ENCODE measurements at regions not wholly inside any gene's neighbourhood (a gene's known extent, or its start where the extent isn't known, plus 50 kb on each side); places are given as distances from the start of the nearest gene placed in this dataset.
"Not testable (repeated sequence)": the region's sequence is repeated elsewhere in the genome, so short reads cannot be mapped to it uniquely, and the experiment has no call there.

DNA sequence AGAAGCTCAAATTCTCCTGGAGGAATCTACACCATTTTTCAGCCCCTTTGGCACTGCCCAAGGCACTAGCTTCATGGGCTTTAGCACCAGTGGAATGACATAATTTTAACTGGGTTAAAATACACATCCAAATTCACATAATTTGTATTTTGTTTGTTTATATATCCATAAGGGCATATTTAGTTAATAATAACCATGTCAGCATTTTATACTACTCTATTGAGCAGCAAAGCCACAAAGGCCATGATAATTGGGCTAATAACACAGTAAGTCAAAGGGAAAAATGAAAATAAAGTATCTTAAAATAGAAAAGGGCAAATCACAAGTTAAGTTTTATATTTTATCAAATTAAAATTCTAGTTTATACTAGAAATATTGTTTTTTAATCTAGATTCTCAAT is 262.7 kb upstream of the TACR3 start:
- no peak for DNase-seq

DNA sequence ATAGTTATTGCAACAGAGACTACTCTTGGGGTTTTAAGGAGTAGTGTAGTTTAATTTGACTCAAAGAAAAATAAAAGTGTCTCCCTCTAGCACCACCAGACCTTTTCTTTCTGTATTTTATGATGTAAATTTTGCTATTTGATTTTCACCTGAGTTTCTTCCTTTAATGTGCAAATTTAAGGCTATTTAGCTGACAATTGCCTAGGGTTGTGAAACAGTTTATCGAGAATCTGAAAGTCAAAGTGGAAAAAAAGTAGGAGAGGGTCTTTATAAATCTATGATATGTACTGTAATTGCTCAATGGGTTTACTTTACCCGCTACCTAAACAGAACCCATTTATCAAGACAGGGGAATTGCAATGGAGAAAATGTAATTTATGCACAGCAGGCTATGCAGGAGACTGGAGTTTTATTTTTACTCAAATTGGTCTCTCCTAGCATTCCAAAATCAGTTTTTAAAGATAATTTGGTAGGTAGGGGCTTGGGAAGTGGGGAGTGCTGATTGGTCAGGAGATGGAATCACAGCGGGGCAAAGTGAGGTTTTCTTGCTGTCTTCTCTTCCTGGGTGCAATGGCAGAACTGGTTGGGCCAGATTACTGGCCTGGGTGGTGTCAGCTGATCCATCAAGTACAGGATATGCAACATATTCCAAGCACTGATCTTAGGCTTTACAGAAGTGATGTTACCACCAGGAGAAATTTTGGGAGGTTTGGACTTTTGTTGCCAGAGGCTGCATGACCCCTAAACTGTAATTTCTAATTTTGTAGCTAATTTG is 228.6 kb upstream of the TACR3 start:
- no peak for DNase-seq

DNA sequence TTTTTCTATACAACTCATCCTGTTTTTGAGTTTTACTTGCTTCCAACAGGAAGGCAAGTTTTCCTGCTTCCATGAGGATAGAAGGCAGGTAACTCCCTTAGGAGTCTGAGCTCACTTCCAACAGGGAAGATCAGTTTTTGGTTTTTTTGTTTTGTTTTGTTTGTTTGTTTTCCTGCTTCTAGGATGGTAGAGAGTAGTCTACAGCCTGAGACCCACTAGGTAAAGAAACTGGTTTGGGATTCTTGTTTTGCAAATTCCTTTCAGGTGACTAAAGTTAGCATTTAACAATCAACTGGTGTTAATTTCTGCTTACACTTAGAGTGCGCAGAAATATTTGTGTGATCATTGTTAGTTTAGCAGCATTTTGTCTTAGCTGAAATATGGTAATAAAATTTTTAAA is 227.8 kb upstream of the TACR3 start:
- no peak for DNase-seq

DNA sequence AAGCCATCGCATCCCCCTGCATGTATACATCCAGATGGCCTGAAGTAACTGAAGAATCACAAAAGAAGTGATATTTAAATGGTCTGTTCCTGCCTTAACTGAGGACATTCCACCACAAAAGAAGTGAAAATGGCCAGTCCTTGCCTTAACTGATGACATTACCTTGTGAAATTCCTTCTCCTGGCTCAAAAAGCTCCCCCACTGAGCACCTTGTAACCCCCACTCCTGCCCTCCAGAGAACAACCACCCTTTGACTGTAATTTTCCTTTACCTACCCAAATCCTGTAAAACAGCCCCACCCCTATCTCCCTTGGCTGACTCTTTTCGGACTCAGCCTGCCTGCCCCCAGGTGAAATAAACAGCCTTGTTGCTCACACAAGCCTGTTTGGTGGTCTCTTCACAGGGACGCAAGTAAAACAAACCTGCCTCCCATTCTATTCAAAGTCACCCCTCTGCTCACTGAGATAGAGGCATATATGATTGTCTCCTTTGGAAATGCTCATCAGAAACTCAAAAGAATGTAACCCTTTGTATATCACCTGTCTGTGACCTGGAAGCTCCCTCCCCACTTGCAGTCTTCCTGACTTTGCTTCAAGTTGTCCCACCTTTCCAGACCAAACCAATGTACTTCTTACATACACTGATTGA is 227.0 kb upstream of the TACR3 start:
- not testable (repeated sequence) for DNase-seq

DNA sequence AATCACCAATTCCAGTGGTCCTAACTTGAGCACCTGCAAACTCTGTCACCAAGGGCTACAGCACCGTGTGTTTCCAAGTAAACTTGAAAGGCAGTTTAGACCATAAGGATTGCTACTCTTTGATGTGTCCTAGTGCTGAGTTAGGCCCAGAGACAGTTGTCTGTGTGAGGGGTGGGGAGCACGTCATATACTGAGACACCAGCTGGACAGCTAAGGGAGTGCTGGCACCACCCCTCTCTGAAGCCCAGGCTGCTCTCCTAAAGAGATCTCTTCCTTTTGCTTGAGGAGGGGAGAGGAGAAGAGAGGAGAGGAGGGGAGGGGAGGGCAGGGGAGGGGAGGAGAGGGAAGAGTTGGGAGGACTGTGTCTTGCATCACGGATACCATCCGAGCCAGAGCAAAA is 218.7 kb upstream of the TACR3 start:
- DNase-seq, result no peak

DNA sequence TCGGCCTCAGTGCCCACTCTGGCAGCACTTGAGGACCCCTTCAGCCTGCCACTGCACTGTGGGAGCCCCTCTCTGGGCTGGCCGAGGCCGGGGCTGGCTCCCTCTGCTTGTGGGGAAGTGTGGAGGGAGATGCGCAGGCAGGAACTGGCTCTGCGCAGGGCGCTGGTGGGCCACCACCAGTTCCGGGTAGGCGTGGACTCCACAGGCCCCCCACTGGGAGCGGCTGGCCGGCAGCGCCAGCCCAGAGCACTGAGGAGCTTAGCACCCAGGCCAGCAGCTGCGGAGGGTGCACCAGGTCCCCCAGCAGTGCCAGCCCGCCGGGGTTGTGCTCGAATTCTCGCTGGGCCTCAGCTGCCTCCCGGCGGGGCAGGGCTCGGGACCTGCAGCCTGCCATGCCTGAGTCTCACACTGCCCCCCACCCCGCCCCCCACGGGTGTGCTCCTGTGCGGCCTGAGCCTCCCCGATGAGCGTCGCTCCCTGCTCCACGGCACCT is 216.9 kb upstream of the TACR3 start:
- no peak for DNase-seq

DNA sequence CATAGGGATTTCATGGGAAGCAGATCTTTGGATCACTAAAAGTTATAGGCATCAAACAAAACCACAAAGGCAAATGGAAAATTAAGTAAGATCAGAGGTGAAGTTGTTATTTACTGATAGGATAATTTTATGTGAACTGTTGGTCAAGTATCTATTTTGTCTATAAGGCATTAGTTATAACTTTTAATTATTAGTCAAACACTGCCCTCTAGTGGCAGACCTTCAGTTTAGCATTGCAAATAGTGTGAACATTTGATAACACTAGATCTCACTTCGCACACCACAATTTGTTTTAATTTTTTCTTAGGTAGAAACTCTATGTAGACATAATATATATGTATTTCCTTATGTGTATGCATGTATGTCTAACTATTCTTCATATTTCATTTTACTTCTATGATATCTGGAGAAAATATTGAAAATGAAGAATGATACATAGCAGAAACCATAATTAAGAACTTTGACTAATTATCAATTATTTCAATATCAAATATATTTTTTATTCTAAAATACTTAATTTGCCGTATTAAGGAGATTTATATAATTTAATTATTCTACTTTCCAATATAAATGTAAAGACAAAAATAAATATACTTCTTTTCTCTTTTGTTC is 214.5 kb upstream of the TACR3 start:
- DNase-seq, result peak; percentile 39

DNA sequence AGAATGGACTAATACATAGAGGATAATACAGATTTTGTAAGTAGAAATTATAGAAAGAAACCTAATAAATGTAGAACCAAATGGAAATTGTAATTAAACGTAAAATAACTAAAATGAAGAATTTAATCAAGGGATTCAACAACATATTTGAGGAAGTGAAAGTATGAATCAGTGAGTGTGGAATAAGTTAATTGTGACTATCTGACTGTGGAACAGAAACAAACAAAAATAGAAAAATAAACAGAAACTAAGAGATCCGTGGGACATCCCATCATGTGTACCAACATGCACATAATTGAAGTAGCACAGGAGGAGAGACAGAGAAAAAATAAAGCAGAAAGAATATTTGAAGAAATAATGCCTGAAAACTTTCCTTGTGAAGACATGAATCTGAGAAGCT is 208.6 kb upstream of the TACR3 start:
- DNase-seq, result no peak

DNA sequence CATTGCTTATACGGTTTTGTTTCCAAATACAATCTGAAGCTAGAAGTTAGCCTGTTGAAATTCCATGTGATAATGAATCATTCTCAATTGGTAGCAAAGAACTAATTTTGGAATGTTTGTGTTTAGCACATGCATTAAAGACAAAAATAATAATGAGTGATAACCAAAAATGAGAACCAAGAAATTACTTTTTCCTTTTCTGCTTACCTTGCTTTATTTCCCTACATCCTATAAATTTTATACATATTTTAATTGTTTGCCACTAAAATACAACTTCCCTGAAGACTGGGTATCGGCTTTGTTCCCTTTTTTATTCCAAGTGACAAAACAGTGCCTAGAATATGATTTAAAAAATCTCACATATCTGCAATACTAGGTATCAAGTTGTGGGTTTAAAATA is 203.8 kb upstream of the TACR3 start:
- DNase-seq, result no peak

DNA sequence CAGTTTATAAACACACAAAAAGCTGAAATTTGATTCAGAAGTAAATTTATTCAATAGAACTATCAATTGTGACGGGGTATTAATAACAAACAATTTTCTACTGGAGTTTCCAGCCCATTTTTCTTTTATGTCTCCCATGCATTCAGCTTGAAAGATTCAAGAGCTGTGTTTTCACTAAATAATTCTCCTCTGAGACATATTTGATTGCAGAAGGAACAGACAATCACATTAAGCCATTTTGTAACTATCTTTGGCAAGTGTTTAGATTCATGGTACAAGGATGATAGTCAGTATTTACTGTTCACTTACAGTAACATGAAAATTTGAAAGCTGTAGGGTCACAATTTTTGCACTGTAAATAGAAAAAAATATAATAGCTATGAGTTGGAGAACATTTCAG is 198.4 kb upstream of the TACR3 start:
- DNase-seq, result no peak

DNA sequence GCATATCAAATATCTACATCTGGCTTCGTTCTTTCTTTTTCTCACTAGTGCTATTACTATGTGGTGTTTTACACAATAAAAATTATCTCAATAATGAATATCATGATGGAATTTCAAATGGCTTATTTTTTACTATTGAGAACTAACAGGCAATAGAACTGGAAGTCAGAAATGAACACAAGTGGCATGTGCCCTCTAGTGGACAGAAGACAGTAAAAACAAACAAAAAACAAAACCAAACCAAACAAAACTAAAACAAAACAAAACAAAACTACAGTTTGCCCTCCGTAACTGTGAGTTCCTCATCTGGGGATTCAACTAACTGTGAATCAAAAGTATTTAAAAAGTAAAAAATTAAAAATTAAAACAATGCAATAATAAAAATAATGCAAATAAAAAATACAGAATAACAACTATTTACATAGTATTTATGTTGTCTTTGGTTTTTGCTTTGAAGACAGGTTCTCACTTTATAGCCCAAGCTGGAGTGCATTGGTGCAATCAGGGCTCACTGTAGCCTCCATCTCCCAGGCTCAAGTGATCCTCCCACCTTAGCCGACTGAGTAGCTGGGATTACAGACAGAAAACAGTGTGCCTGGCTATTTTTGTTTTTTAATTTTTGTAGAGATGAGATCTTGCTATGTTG is 195.6 kb upstream of the TACR3 start:
- no peak for DNase-seq

DNA sequence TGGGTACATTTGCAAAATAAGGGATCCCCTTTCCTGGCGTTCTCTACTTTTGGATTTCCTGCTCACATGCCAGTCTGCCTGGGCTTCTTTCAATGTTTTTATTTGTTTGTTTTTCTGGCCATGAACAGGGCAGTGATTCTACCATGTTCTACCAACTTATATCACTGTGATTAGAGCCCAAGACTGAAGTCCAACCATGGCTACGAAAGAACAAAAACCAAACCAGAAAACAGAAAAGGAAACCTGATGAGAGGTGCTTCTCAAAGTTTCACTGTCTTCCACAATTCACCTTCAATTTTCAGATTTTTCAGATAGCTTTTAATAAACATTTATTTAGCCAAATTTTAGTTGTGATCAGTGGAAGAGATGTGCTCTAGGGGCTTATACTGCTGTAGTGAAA is 187.6 kb upstream of the TACR3 start:
- DNase-seq, result no peak

DNA sequence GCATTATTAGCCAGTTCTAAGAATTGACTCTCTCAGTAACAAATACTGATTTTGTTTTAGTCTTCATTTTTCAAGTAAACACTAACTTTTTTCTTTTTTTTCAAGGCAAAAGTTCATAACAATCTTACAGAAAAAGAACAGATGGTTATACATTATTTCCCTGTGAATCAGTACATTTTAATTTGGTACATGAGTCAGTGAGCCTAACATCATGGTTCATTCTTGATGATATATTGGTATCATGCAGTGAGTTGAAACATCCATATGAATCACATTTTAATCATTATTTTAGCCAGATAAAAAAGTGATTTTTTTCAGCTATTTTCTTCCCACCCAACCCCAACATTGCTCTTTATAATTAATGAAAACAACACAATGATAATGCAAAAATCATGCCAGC is 184.3 kb upstream of the TACR3 start:
- DNase-seq, result no peak

DNA sequence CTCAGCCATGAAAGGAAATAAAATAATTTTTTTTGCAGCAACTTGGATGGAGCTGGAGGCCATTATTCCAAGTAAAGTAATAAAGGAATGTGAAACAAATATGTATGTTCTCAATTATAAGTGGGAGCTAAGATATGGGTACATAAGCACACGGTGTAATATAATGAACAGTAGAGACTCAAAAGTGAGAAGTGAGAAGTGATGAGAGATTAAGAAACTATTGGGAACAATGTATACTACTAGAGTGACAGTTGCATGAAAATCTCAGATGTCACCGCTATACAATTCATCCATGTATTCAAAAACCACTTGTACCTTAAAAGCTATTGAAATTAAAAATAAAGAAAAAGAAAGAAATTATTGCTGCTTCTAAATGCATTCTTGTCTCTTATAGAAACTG is 182.9 kb upstream of the TACR3 start:
- no peak for DNase-seq

DNA sequence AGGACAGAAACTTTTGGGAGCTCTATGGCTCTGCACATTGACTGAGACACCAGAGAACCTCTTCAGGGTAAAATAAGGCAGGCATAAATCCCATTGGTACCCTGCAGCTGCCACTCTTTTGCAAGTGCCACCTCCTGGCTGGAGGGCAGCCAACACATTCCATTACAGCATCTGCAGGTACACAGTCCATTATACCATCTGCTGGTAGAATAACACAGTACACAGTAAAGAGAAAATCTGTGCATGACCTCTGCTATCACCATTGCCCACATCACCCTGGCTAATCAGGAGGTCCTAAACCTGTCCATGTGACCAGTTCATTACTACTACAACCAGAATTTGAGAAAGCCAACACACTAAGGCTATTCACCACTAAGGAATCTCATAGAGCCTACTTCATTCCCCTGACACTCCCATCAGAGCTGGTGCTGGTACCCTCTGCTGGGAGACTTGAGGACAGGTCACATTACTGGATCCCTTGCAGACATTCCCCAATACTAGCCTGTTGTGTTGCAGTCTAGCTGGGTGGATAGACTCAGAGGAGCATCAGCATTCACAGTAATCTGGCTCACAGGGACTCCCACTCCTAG is 176.2 kb upstream of the TACR3 start:
- DNase-seq, result no peak

DNA sequence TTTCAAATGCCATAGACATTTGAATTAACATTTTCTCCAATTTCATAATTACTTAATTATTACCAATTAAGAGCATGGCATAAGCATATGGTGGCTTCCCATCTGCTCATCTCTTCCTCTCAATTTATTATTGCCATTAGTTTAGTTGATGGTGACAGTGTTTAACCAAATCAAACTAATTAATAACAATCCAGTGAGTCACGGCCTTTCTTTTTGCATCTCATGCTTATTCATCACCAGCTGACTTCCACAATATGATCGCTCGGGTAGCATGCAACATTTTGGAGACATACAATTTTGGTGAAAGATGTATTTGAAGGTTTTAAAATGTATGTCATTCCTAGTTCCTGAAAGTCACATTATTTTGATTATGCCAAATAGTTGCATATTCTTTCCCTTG is 172.8 kb upstream of the TACR3 start:
- no peak for DNase-seq

DNA sequence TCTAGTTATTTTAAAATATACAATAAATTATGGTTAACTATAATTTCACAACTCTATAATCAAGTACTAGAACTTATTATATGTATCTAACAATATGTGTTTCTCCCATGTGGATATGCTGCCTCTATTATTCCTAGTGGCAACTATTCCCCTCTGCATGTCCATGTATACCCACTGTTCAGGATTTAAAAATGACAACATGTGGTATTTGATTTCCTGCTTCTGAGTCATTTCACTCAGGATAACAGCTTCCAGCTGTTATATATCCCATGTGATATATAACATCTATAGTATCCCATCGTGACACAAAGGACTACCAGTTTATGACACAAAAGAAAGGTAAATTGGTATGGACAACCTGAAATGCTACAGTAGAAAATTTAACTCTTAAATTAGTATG is 167.4 kb upstream of the TACR3 start:
- DNase-seq, result no peak

DNA sequence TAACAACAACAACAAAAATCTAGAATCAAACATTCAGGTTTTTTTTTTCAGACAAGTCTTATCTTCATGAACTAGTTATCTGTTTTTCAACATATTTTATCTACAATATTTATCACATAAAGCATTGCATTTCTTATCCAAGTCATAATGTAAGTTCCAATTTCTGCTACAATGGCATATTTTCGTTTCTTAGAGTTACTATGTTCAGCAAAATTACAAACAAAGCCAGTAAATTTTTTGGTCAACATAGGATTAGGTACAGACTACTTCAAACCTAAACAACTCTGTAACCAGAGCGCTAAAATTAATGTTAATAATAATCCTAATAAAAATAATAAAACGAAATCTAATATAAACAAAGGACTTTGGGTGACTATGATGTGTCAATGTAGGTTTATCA is 165.4 kb upstream of the TACR3 start:
- DNase-seq, result no peak

DNA sequence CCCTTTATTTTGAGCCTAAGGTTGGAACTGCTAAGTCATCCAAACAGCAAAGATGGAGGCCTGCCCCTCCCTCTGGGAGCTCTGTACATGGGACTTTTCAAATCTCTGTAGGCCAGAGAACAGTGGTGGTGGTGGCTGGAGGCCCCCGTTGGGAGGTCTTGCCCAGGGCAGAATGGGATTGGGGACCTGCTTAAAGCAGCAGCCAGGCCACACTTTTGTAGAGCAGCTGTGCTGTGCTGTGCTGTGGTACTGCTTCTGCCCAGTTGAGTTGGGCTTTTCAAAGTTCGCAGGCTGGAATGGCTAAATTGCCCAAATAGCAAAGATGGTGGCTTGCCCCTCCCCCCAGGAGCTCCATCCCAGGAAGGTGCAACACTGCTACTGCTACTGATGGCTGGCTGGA is 147.5 kb upstream of the TACR3 start:
- no peak for DNase-seq

DNA sequence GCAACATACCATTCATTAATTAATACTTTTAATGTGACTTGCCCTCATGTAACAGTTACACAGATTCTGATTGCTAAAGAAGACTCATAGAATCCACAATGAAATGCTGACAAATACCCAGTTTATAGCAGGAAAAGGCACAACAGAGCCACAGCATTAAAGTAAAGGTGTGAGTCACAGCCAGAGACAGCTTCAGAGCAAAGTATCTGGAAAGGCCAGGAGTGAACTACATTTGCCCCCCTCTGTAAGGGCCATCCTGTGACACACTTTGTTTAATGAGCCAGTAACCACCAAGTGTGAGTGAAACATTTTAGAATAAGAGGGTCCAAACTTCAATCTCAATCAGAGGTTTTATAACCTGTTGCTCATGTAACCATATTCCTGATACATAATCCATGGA is 133.8 kb upstream of the TACR3 start:
- DNase-seq, result no peak

DNA sequence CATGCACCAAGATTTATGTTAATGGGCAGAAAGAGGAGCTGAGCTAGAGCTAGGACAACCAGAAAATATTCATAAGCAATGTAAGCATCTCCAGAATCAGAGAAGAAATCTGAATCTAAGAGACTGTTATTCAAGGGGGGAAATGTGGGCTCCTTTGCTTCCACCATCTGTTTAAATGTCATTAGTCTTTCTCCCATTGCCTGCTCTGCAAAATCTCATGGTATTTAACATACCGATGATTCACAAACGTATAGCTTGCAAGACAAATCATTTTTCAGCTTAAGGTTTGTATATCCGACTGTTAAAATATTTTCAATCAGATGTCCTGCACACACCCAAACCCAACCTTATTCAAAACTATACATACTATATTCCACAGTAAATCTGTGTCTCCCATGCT is 133.4 kb upstream of the TACR3 start:
- no peak for DNase-seq

DNA sequence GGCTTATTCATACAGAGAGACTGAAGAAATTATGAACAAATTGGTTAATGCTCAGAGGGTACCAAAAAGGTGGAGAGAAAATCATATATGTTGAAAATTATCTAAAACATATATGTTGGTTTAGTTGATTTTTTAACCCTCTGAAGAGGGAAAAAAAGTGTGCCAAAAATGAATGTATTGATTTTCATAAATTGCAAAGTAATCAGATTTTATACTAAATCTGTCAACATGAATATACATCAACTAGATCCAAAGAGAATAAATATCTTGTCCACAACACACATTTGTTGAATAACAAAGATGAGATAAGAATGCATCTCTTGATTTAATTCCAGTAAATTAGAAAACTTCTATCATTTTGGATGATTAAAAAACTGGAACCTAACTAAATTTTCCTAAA is 125.3 kb upstream of the TACR3 start:
- DNase-seq, result no peak

DNA sequence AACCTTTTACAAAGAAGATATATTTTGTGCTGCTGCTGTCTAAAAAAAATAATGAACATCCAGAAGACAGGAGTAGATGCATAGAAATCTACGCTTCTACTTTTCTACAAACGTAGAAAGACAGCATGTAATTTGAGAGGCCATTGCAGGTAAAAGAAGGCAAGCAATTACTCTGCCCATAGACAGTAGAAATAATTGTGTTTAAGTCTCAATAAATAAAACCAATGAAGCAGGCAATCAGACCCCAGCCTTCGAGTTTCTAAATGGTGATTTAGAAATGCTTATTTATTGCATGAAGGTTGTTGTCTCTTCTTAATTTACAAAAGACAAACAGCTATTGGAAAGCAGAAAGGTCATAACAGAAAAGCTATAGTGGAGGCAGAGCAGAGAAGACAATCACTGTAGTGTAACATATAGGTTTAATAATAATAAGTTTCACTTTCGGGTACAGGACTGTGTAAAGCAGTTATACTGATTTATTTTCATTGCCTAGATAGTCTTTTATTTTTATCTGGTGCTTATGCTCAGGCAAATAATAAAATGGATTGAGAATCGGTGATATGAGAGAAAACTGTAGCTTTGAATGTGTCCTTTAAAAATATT is 123.0 kb upstream of the TACR3 start:
- DNase-seq, result no peak

Data from NCI-H2081 treated with DMSO at 0.1 percent for 48 hours (cell line).